Lower leg skin (tissue), 3 donors: ENCODE measurements at regions not wholly inside any gene's neighbourhood (a gene's known extent, or its start where the extent isn't known, plus 50 kb on each side); places are given as distances from the start of the nearest gene placed in this dataset.

Source experiments
- CTCF ChIP-seq, 3 donors: fragments of 450-650 bp; IDR thresholded peaks; one replicate each; pipeline ENCODE4 v1.5.1; 2016; ENCODE audit warnings: antibody characterized with exemption in 3 of 3, mild to moderate bottlenecking in 3 of 3, moderate library complexity in 2 of 3
- POLR2A ChIP-seq, 2 donors: fragments of 450-650 bp; IDR thresholded peaks; one replicate each; pipeline ENCODE4 v1.6.1; 2016 to 2017; ENCODE audit warnings: antibody characterized with exemption in 2 of 2, mild to moderate bottlenecking in 1 of 2, moderate library complexity in 1 of 2

- no peak for TF ChIP-seq CTCF (IDR thresholded peaks at IDR 0.05)
- TF ChIP-seq POLR2A (IDR thresholded peaks at IDR 0.05), result no peak
These were observed 1141.8 kb downstream of the PCDH17 start for GRCh38 chr13:58773280-58773859.
